BE2C (cell line): ENCODE measurements at regions not wholly inside any gene's neighbourhood (a gene's known extent, or its start where the extent isn't known, plus 50 kb on each side); places are given as distances from the start of the nearest gene placed in this dataset.

Experiments used
- DNase-seq: peaks from one replicate; pipeline ENCODE4 v3.0.0-alpha.2; 2020
- H3K27me3 ChIP-seq: fragments of 250-450 bp; sonication (Bioruptor Pico); 2 replicates; pipeline ENCODE4 v1.5.1; 2020; ENCODE audit warnings: mild to moderate bottlenecking
- H3K36me3 ChIP-seq: fragments of 250-450 bp; sonication (Bioruptor Pico); 2 replicates; pipeline ENCODE4 v1.5.1; 2020; ENCODE audit warnings: mild to moderate bottlenecking
- H3K4me1 ChIP-seq: fragments of 250-450 bp; sonication (Bioruptor Pico); 2 replicates; pipeline ENCODE4 v1.5.1; 2020
- H3K4me3 ChIP-seq: 2 replicates; pipeline ENCODE4 v1.5.1; 2011; ENCODE audit warnings: low read depth, low read length
- H3K9me3 ChIP-seq: fragments of 250-450 bp; sonication (Bioruptor Pico); 2 replicates; pipeline ENCODE4 v1.5.1; 2020
- CTCF ChIP-seq: IDR thresholded peaks from 2 replicates; pipeline ENCODE4 v1.5.1; 2012; ENCODE audit warnings: mild to moderate bottlenecking, low read depth, low read length

GRCh38 chr15:93477188-93477587 is 388.2 kb upstream of the RGMA start:
- no peak for DNase-seq
- no peaks in the 10 kb centered on the region for H3K27me3 ChIP-seq
- no peak overlapping the region for H3K4me3 ChIP-seq
- no peaks in the 10 kb centered on the region for H3K9me3 ChIP-seq
- TF ChIP-seq CTCF, result no peak
- H3K36me3 ChIP-seq, result no peaks in the 10 kb centered on the region
- no peaks in the 10 kb centered on the region for H3K4me1 ChIP-seq

DNA sequence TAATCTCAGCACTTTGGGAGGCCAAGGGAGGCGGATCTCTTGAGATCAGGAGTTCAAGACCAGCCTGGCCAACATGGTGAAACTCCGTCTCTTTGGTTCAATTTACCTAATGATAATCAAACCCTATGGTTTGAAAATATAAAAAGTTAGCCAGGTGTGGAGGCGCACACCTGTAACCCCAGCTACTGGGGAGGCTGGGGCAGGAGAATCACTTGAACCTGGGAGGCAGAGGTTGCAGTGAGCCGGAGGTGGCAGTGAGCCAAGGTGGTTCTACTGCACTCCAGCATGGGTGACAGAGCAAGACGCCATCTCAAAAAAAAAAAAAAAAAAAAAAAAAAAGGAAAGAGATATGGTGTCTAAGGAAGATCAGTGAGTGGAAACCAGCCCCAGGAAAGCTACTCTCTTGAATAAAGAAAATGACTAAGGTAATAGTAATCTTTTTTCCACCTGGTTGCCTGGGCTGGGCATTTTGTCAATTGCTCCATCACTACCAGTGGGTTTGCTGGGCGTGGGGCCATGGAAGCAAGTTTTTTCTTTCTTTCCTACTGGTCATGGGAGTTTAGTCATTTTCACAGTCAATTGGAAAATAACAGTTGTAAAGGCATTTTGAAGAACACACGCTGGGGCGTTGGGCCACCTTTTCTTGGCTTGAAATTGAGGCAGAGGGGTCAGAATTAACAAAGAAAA is 387.6 kb upstream of the RGMA start:
- no peaks in the 10 kb centered on the region for H3K36me3 ChIP-seq
- no peaks in the 10 kb centered on the region for H3K4me1 ChIP-seq
- no peak overlapping the region for H3K4me3 ChIP-seq
- no peak for TF ChIP-seq CTCF
- no peak for DNase-seq
- H3K9me3 ChIP-seq, result no peaks in the 10 kb centered on the region
- no peaks in the 10 kb centered on the region for H3K27me3 ChIP-seq

- Histone ChIP-seq H3K4me3 (no peak overlapping the region), H3K9me3 (no peaks in the 10 kb centered on the region), H3K4me1 (no peaks in the 10 kb centered on the region), H3K27me3 (no peaks in the 10 kb centered on the region), H3K36me3 (no peaks in the 10 kb centered on the region)
- no peak for TF ChIP-seq CTCF
- DNase-seq, result no peak
These were observed 385.7 kb upstream of the RGMA start for GRCh38 chr15:93474728-93475127.

- Histone ChIP-seq H3K9me3 (no peaks in the 10 kb centered on the region), H3K27me3 (no peaks in the 10 kb centered on the region), H3K4me3 (no peak overlapping the region), H3K4me1 (peaks cover 13% of the 10 kb centered on the region), H3K36me3 (no peaks in the 10 kb centered on the region)
- no peak for TF ChIP-seq CTCF
- no peak for DNase-seq
These were observed 381.0 kb upstream of the RGMA start for GRCh38 chr15:93469994-93470393.

GRCh38 chr15:93467337-93467736 is 378.3 kb upstream of the RGMA start:
- peak; percentile 49 for DNase-seq
- Histone ChIP-seq H3K4me3 (no peak overlapping the region), H3K27me3 (no peaks in the 10 kb centered on the region), H3K36me3 (no peaks in the 10 kb centered on the region), H3K4me1 (peaks cover 13% of the 10 kb centered on the region), H3K9me3 (no peaks in the 10 kb centered on the region; the same call in 1 of the 2 replicates)
- TF ChIP-seq CTCF, result no peak

DNA sequence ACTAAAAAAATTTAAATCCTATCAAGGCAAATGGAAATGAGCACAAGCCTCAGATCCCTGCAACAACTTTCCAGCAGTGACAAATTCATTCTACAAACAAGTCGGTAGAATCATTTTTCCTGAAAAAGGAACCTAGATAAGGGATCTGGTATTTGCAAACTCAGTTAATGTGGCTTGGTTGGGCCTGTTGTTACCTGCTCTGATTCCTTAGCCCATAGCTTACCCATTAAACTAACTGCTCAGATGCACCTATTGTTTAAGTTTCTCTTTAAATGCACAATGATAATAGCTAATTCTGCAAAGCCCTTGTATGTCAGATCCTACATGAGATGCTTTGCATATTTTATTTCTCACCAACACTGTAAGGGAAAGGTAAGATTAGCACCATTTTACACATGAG is 377.4 kb upstream of the RGMA start:
- TF ChIP-seq CTCF, result no peak

More for the DNA sequence above, 377.4 kb upstream of the RGMA start:
- no peak for DNase-seq
- Histone ChIP-seq H3K27me3 (no peaks in the 10 kb centered on the region), H3K9me3 (no peaks in the 10 kb centered on the region; the same call in 1 of the 2 replicates), H3K4me3 (no peak overlapping the region), H3K4me1 (peaks cover 13% of the 10 kb centered on the region), H3K36me3 (no peaks in the 10 kb centered on the region)
